WI38 (cell line): ENCODE measurements at regions not wholly inside any gene's neighbourhood (a gene's known extent, or its start where the extent isn't known, plus 50 kb on each side); places are given as distances from the start of the nearest gene placed in this dataset.

Source experiments
- H3K4me3 ChIP-seq: 2 replicates; pipeline ENCODE4 v1.5.1; 2011; ENCODE audit warnings: low read depth, mild to moderate bottlenecking, control low read depth, low read length
- TF ChIP-seq, protein P1 (sequence below): IDR thresholded peaks from 2 replicates; pipeline ENCODE4 v1.5.1; 2012; ENCODE audit warnings: low read depth, mild to moderate bottlenecking, control low read depth, low read length

DNA sequence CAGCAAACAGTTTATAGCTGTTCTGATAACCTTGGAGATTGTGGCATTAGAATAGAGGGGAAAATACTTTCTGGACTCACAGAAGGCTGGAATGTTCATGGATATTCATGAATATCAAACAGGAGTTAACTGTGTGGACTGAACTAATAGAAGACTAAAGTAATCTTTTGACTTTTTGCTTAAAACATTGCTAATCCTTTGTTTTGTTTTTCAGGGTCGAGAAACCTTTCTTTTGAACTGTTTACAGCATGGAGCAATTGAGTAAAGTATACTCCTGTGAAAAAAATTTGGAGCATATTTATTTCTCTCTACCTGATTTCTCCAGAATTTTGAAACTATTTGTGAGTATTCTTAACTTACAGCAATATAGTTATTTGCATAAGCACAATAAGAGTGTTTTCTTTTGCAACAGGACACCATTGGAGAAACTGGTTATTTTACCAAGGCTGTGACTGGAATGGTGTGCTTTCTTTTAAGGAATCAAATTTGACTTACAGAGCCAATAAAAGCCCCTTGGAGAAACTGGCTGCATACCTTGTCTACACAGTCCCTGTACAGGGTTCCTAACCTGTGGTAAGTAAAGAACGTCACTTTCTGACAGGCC lies 821.6 kb downstream of the TBC1D22A start:
- TF ChIP-seq, protein P1, sequence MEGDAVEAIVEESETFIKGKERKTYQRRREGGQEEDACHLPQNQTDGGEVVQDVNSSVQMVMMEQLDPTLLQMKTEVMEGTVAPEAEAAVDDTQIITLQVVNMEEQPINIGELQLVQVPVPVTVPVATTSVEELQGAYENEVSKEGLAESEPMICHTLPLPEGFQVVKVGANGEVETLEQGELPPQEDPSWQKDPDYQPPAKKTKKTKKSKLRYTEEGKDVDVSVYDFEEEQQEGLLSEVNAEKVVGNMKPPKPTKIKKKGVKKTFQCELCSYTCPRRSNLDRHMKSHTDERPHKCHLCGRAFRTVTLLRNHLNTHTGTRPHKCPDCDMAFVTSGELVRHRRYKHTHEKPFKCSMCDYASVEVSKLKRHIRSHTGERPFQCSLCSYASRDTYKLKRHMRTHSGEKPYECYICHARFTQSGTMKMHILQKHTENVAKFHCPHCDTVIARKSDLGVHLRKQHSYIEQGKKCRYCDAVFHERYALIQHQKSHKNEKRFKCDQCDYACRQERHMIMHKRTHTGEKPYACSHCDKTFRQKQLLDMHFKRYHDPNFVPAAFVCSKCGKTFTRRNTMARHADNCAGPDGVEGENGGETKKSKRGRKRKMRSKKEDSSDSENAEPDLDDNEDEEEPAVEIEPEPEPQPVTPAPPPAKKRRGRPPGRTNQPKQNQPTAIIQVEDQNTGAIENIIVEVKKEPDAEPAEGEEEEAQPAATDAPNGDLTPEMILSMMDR: no peak
- H3K4me3 ChIP-seq: no peak overlapping the region

DNA sequence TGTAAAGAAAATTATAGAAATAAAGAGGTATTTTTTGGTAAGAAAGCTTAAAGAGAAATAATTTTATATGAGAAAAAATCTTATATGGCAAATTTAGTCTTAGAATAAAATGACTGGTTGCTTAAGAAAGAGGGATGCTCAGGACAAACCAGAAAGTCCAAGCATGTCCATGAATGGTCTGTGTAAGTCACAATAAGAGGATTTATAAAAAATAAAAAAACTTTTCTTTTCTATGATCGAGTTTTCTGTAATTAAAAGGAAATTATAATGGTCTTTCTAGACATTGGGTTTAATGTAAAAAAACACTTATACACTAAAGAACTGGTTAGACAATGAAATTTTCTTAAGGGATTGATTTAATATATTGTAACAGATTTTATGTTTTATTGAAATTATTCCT lies 819.6 kb downstream of the TBC1D22A start:
- TF ChIP-seq, protein P1: no peak
- no peak overlapping the region for H3K4me3 ChIP-seq

DNA sequence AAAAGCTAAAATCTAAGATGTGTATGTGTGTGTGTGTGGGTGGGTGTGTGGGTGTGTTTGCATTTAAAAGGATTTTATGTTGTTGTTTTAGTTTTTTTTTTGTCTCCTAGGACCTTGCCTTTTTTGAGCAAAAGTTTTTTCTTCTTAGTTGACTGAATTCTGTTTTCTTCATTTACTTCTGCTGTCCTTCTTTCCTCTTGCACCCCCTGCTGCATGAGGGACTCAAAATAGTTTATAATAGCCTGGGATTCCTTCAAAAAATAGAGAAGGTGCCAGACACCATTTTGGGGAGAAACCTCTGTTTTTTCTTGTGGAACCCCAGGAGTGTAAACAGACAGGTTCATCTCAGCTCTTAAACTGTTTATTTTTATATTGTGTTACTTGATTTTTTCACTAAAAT lies 817.7 kb downstream of the TBC1D22A start:
- TF ChIP-seq, protein P1: no peak
- no peak overlapping the region for H3K4me3 ChIP-seq

DNA sequence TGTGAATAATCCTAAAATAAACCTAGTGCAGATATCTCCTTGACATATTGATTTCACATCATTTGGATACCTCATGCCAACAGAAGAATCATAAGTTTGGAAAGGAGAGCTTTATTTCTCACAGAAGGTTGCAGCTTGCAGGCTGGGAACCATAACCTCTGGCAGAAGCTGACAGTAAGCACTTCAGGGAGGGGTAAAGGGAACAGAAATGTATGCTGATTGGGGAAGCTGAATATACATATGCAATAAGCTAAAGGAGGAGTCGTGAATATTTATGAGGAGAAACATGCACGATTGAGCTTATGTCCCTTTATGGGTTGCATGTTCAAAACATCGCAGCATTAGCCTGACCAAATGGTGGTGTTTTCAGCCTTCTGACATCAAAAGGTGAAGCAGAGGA lies 814.5 kb downstream of the TBC1D22A start:
- no peak overlapping the region for H3K4me3 ChIP-seq
- TF ChIP-seq, protein P1: no peak

DNA sequence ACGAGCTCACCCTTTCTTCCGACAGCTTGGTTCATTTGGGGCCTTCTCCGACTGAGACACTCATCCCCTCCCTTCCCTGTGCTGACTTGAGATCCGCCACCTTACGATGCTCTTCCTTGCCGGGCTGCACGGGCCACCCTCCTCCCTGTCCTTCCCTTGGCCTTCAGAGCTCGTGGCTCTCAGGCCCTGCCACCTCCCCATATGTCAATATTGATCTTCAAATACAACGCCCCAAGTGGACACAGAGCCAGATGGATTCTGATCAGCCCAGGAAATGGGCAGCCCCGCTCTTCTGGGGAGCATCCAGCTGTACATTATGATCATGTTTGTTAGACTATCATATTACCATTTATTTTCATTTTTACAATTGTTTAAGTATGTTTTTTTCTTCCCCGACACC lies 812.8 kb downstream of the TBC1D22A start:
- no peak overlapping the region for H3K4me3 ChIP-seq
- TF ChIP-seq, protein P1: no peak

DNA sequence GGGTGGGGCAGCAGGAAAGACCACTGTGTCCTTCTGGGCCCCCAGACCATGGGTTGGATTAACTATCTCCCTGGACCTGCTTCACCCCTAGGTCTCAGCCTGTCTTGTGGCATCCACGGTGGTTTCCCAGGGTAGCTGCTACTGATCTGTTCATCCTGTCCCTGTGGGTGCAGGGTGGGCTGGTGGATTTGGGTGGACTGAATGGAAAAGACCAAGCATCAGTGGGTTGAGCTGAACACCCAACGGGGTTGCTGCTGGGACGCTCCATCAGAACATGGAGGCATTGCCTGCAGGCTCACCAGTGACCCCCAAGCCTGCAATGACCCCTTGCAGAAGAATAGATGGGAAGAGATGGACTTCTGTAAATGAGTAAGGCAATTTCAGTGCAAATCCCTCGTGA lies 812.1 kb downstream of the TBC1D22A start:
- TF ChIP-seq, protein P1: no peak

DNA sequence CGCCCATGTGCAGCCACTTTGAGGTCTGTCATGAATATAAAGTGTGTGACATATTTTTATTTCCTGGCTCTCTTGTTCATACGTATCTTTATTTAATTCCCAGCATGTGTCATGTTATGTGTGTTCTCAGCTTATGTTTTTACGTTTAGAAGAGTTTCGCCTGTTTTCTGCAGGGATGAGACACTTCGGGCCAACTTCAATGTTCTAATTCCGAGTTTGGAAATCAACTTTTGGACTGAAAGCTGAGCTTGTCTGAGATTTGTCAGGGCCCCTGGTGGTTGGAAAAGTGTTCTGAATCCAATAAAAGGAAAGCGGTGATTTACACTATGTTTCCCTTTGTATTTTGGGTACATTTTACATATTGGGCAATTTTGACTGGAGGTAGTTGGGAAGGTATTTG lies 810.7 kb downstream of the TBC1D22A start:
- H3K4me3 ChIP-seq: no peak overlapping the region
- TF ChIP-seq, protein P1: no peak

More for the DNA sequence above, 812.1 kb downstream of the TBC1D22A start:
- H3K4me3 ChIP-seq: no peak overlapping the region
